A549 (cell line): ENCODE measurements at regions not wholly inside any gene's neighbourhood (a gene's known extent, or its start where the extent isn't known, plus 50 kb on each side); places are given as distances from the start of the nearest gene placed in this dataset.

Experiments used
- MYC ChIP-seq: IDR thresholded peaks from 2 replicates; pipeline ENCODE4 v1.6.1; 2012; ENCODE audit warnings: mild to moderate bottlenecking, inconsistent platforms, low read length, improper control_type of control experiment, borderline replicate concordance
- TF ChIP-seq, protein P1 (sequence below): fragments of >200 bp; sonication (Bioruptor Twin); formaldehyde crosslinking; IDR thresholded peaks from 3 replicates; pipeline ENCODE4 v1.5.1; 2016
- TF ChIP-seq, protein P2 (sequence below): IDR thresholded peaks from 2 replicates; pipeline ENCODE4 v1.6.1; 2012

DNA sequence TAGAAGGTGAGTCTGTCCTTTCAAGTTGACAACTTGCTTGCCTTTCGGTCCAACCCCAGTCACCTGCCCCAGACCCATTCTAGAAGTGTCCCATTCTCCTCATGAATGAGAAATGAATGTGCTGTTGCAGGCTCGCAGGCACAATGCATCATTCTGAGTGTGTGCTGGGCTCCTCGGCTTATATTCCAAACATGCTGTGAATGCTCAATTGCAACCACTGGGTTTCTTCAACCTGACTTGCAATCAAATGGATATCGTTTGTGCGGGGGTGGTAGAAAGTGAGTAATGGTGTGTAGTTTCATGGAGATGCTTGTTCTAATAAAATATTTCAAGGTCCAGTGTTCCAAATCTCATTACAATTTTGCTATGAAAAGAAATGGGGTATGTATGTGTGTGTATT is 256.6 kb upstream of the IL12B start:
- TF ChIP-seq, protein P1, sequence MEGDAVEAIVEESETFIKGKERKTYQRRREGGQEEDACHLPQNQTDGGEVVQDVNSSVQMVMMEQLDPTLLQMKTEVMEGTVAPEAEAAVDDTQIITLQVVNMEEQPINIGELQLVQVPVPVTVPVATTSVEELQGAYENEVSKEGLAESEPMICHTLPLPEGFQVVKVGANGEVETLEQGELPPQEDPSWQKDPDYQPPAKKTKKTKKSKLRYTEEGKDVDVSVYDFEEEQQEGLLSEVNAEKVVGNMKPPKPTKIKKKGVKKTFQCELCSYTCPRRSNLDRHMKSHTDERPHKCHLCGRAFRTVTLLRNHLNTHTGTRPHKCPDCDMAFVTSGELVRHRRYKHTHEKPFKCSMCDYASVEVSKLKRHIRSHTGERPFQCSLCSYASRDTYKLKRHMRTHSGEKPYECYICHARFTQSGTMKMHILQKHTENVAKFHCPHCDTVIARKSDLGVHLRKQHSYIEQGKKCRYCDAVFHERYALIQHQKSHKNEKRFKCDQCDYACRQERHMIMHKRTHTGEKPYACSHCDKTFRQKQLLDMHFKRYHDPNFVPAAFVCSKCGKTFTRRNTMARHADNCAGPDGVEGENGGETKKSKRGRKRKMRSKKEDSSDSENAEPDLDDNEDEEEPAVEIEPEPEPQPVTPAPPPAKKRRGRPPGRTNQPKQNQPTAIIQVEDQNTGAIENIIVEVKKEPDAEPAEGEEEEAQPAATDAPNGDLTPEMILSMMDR: no peak
- TF ChIP-seq MYC: no peak
- TF ChIP-seq, protein P2, sequence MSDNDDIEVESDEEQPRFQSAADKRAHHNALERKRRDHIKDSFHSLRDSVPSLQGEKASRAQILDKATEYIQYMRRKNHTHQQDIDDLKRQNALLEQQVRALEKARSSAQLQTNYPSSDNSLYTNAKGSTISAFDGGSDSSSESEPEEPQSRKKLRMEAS: no peak
